Omental fat pad (tissue), 3 donors: ENCODE measurements at regions not wholly inside any gene's neighbourhood (a gene's known extent, or its start where the extent isn't known, plus 50 kb on each side); places are given as distances from the start of the nearest gene placed in this dataset.

ENCODE experiments used
- ATAC-seq: fragments of 150-250 bp; one replicate; pipeline ENCODE4 v1.9.1; 2016; ENCODE audit warnings: mild to moderate bottlenecking, moderate library complexity; ENCODE audit not compliant: low FRiP score
- DNase-seq: peaks from one replicate; pipeline ENCODE4 v3.0.0-alpha.2; 2019; ENCODE audit warnings: low spot score
- CTCF ChIP-seq, 3 donors: fragments of 450-650 bp; IDR thresholded peaks; one replicate each; pipeline ENCODE4 v1.5.1; 2016 to 2017; ENCODE audit warnings: antibody characterized with exemption in 3 of 3, mild to moderate bottlenecking in 3 of 3, moderate library complexity in 2 of 3

GRCh38 chr5:147983742-147984141, 77.4 kb upstream of the C5orf46 start:
- no peak for TF ChIP-seq CTCF (IDR thresholded peaks at IDR 0.05)
- no peak for DNase-seq
- ATAC-seq: no peak

DNA sequence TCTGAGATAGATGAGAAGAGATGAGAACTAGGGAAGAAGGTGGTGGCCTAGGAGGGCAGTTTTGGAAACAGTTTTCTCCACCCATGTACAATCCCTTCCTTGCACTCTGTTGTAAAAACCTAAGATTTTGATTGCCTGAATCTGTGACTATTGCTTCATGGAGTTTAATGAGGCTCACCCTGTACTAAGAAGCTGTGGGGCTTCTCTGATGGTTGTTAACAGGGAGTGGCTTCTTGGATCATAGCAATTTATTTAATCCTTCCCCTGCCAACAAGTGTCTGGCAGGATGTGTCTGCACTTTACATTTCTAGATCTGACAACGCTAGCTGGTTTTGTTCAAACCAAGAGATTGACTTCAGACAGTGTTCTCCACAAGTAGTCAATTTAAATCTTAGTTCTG, 74.7 kb upstream of the C5orf46 start:
- DNase-seq: no peak
- no peak for TF ChIP-seq CTCF (IDR thresholded peaks at IDR 0.05)
- no peak for ATAC-seq

- no peak for TF ChIP-seq CTCF (IDR thresholded peaks at IDR 0.05)
- DNase-seq (no peak), ATAC-seq (no peak)
These were observed 73.4 kb upstream of the C5orf46 start for GRCh38 chr5:147979761-147980160.

- ATAC-seq (no peak), DNase-seq (no peak)
- TF ChIP-seq CTCF (IDR thresholded peaks at IDR 0.05): no peak
These were observed 65.9 kb upstream of the C5orf46 start for GRCh38 chr5:147972076-147972840.

DNA sequence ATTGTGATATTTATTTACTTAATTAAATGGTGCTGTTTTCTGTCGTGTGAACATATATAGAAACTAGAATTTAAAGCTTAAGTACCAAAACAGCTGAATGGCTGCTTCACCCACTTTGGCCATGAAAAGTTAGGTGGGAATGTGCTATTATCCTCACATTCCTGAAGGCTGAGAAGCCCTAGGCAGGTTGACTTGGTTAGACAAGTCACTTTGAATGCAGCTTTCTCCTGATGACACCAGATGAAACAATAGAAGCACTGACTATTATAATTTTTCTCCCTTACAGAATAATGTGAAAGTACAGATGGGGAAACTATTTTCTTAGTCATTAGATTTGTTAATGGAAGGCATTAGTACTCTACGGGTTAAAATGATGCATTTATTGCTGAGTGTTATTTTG, 65.1 kb upstream of the C5orf46 start:
- ATAC-seq (no peak), DNase-seq (no peak)
- no peak for TF ChIP-seq CTCF (IDR thresholded peaks at IDR 0.05)

DNA sequence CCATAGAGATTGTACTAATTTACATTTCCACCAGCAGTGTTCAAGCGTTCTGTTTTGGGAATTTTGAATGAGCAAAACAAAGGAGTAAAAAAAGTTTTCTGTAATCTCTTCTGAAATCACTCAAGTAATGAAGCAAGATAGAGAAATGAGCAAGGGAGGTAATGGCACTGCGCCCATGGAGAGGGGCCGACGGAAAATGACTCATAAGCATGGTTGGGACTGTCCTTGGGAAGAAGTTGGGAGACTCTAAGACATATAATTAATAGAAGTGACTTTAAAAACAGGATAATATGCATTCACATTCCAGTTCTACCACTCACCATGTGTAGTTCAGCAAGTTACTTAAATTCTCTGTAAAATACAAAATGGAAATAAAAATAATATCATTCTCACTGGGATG, 62.5 kb upstream of the C5orf46 start:
- ATAC-seq (no peak), DNase-seq (no peak)
- no peak for TF ChIP-seq CTCF (IDR thresholded peaks at IDR 0.05)

DNA sequence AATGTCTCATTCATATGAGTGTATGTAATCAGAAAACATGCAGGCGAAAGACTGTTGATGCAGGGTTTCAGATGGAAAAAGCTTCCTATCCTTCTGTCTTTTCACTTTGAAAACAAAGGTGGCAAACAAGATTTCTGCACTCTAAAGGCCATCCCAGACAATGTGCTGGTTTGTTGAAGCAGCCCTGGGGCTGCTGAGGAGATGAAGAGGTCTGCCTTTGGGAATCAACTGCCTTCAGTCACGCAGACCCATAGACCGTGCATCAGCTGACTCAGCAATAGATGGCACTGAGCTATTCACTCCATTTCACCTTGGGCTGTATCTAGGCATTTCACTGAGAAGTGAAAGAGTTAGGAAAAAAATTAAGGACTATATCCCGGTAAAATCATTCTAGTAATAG, 60.5 kb upstream of the C5orf46 start:
- no peak for TF ChIP-seq CTCF (IDR thresholded peaks at IDR 0.05)
- ATAC-seq (no peak), DNase-seq (no peak)
